GM18505 (cell line): ENCODE measurements at regions not wholly inside any gene's neighbourhood (a gene's known extent, or its start where the extent isn't known, plus 50 kb on each side); places are given as distances from the start of the nearest gene placed in this dataset.
"Not testable (repeated sequence)": the region's sequence is repeated elsewhere in the genome, so short reads cannot be mapped to it uniquely, and the experiment has no call there.

Source experiments
- ATAC-seq: cut with Tn5 transposase; IDR thresholded peaks from one replicate; pipeline ENCODE4 v1.9.1; 2021; ENCODE audit not compliant: unreplicated experiment
- POLR2A ChIP-seq: IDR thresholded peaks from 4 replicates; pipeline ENCODE4 v1.6.1; 2011; ENCODE audit warnings: borderline replicate concordance; ENCODE audit not compliant: insufficient read depth, insufficient read length; ENCODE audit errors: extremely low read depth

GRCh38 chr5:121088341-121088740 lies 624.2 kb downstream of the PRR16 start:
- no peak for TF ChIP-seq POLR2A
- no peak for ATAC-seq

GRCh38 chr5:121090822-121091221 lies 626.7 kb downstream of the PRR16 start:
- no peak for TF ChIP-seq POLR2A
- no peak for ATAC-seq

- no peak for ATAC-seq
- no peak for TF ChIP-seq POLR2A
Measured at GRCh38 chr5:121100931-121101330, 636.8 kb downstream of the PRR16 start.

- ATAC-seq: no peak
Measured at GRCh38 chr5:121105921-121106320, 641.8 kb downstream of the PRR16 start.

GRCh38 chr5:121106721-121107690 lies 642.9 kb downstream of the PRR16 start:
- ATAC-seq: not testable (repeated sequence)

More at GRCh38 chr5:121105921-121106320, 641.8 kb downstream of the PRR16 start:
- TF ChIP-seq POLR2A: no peak

- ATAC-seq: no peak
- TF ChIP-seq POLR2A: no peak
Measured at GRCh38 chr5:121108725-121109124, 644.6 kb downstream of the PRR16 start.

- TF ChIP-seq POLR2A: no peak
- no peak for ATAC-seq
Measured at GRCh38 chr5:121109817-121110216, 645.7 kb downstream of the PRR16 start.

- ATAC-seq: no peak
- TF ChIP-seq POLR2A: no peak
Measured at GRCh38 chr5:121121786-121122185, 657.7 kb downstream of the PRR16 start.

- ATAC-seq: no peak
- no peak for TF ChIP-seq POLR2A
Measured at GRCh38 chr5:121138495-121138907, 674.4 kb downstream of the PRR16 start.

- ATAC-seq: no peak
- no peak for TF ChIP-seq POLR2A
Measured at GRCh38 chr5:121138952-121139351, 674.9 kb downstream of the PRR16 start.

GRCh38 chr5:121144764-121145163 lies 680.7 kb downstream of the PRR16 start:
- no peak for TF ChIP-seq POLR2A
- ATAC-seq: no peak

GRCh38 chr5:121151534-121151933 lies 687.4 kb downstream of the PRR16 start:
- no peak for TF ChIP-seq POLR2A
- no peak for ATAC-seq

GRCh38 chr5:121152411-121152810 lies 688.3 kb downstream of the PRR16 start:
- TF ChIP-seq POLR2A: no peak
- no peak for ATAC-seq

- TF ChIP-seq POLR2A: no peak
- ATAC-seq: no peak
Measured at GRCh38 chr5:121156565-121156964, 692.5 kb downstream of the PRR16 start.

GRCh38 chr5:121158451-121158850 lies 693.2 kb upstream of the FTMT start:
- ATAC-seq: no peak
- TF ChIP-seq POLR2A: no peak

- no peak for ATAC-seq
- no peak for TF ChIP-seq POLR2A
Measured at GRCh38 chr5:121160591-121160990, 691.1 kb upstream of the FTMT start.
